T-cell (primary cell): ENCODE measurements at regions not wholly inside any gene's neighbourhood (a gene's known extent, or its start where the extent isn't known, plus 50 kb on each side); places are given as distances from the start of the nearest gene placed in this dataset.

Experiments used
- ATAC-seq, 4 experiments: fragments of 200-7000 bp in 3 of 4; fragments of 150-1000 bp in 1 of 4; cut with Tn5 transposase; replicated peaks in 1 of 4; 1 replicate in 3 of 4; 2 replicates in 1 of 4; pipeline ENCODE4 v1.10.0; 2021; ENCODE audit warnings: moderate library complexity in 3 of 4, mild to moderate bottlenecking in 2 of 4, moderate number of reproducible peaks in 1 of 4
- CTCF ChIA-PET, 2 donors: fragments of 300-600 bp; sonication (Branson Sonifier 250); formaldehyde crosslinking; loops; one replicate each; lab custom pipeline; 2022; ENCODE audit warnings: antibody characterized with exemption in 2 of 2; lab: Charles Lee
- POLR2A ChIA-PET, 2 donors: fragments of 300-600 bp; sonication (Branson Sonifier 250); formaldehyde crosslinking; loops; one replicate each; lab custom pipeline; 2022; ENCODE audit warnings: antibody characterized with exemption in 2 of 2; lab: Charles Lee
- DNase-seq, 35 experiments: peaks; one replicate each; pipeline versions ENCODE4 v3.0.0 to v3.0.0-alpha.2; 2013 to 2023
- H3K27ac ChIP-seq: one replicate; pipeline ENCODE4 v1.5.1; 2013; ENCODE audit warnings: low read length
- H3K27me3 ChIP-seq, 2 experiments: replicated peaks in 1 of 2; 1 replicate in 1 of 2; 2 replicates in 1 of 2; pipeline versions ENCODE4 v1.6.1 to v1.7.0; 2013; ENCODE audit warnings: low read length in 1 of 2, mixed read lengths in 1 of 2; ENCODE audit not compliant: control insufficient read depth in 2 of 2, insufficient read depth in 2 of 2; ENCODE audit errors: extremely low read depth in 1 of 2
- H3K36me3 ChIP-seq, 2 donors: 1 replicate in 1 of 2; 2 replicates in 1 of 2; pipeline versions ENCODE4 v1.6.1 to v1.7.0; 2013; ENCODE audit warnings: low read length in 1 of 2; ENCODE audit not compliant: control insufficient read depth in 2 of 2, insufficient read depth in 1 of 2; ENCODE audit errors: extremely low read depth in 1 of 2
- H3K4me1 ChIP-seq, 2 experiments: 1 replicate in 1 of 2; 2 replicates in 1 of 2; pipeline versions ENCODE4 v1.6.1 to v1.7.0; 2013; ENCODE audit warnings: low read length in 2 of 2, mixed read lengths in 1 of 2; ENCODE audit not compliant: insufficient read depth in 2 of 2, control insufficient read depth in 1 of 2; ENCODE audit errors: extremely low read depth in 1 of 2
- H3K4me3 ChIP-seq, 2 donors: 1 replicate in 1 of 2; 2 replicates in 1 of 2; pipeline versions ENCODE4 v1.5.1 to v1.7.0; 2013; ENCODE audit warnings: mild to moderate bottlenecking in 2 of 2, low read length in 1 of 2, moderate library complexity in 1 of 2; ENCODE audit not compliant: control insufficient read depth in 1 of 2; ENCODE audit errors: extremely low read depth in 1 of 2
- H3K9me3 ChIP-seq: 2 replicates; pipeline ENCODE4 v1.7.0; 2013
- H3K27ac Mint-ChIP-seq, 2 donors: one replicate each; pipeline ENCODE4 v1.8.0; 2020 to 2021; ENCODE audit warnings: mild to moderate bottlenecking in 2 of 2, mixed read lengths in 2 of 2
- H3K27me3 Mint-ChIP-seq, 2 donors: one replicate each; pipeline ENCODE4 v1.8.0; 2021 to 2022; ENCODE audit warnings: mixed read lengths in 2 of 2
- H3K36me3 Mint-ChIP-seq: one replicate; pipeline ENCODE4 v1.8.0; 2021; ENCODE audit warnings: mixed read lengths
- H3K4me1 Mint-ChIP-seq, 3 donors: one replicate each; pipeline ENCODE4 v1.8.0; 2020 to 2022; ENCODE audit warnings: mixed read lengths in 3 of 3, mild to moderate bottlenecking in 1 of 3
- H3K4me3 Mint-ChIP-seq, 3 donors: one replicate each; pipeline ENCODE4 v1.8.0; 2020 to 2022; ENCODE audit warnings: mild to moderate bottlenecking in 3 of 3, mixed read lengths in 3 of 3, moderate library complexity in 3 of 3
- H3K9me3 Mint-ChIP-seq, 3 donors: one replicate each; pipeline ENCODE4 v1.8.0; 2020 to 2022; ENCODE audit warnings: mixed read lengths in 3 of 3
- WGBS: methylation state at CpG from one replicate; pipeline ENCODE4 v1.1.5; 2013; ENCODE audit warnings: missing lambda C conversion rate; ENCODE audit not compliant: insufficient coverage; 5-methylcytosine and 5-hydroxymethylcytosine counted together

GRCh38 chr16:5196204-5196603, 98.6 kb upstream of the EEF2KMT start:
- peaks cover 0 to 8% of the 10 kb centered on the region in 2 experiments for H3K27me3 ChIP-seq
- Mint-ChIP-seq H3K4me3 (no peak overlapping the region), H3K9me3 (no peaks in the 10 kb centered on the region), H3K27me3 (peaks cover 9 to 18% of the 10 kb centered on the region in 2 donors), H3K36me3 (no peaks in the 10 kb centered on the region), H3K27ac (no peak overlapping the region), H3K4me1 (no peaks in the 10 kb centered on the region)
- DNase-seq (no peak), ATAC-seq (no peak)
- H3K4me3 ChIP-seq, result no peak overlapping the region
- no peaks in the 10 kb centered on the region for H3K9me3 ChIP-seq
- H3K27ac ChIP-seq, result no peak overlapping the region
- no peaks in the 10 kb centered on the region for H3K4me1 ChIP-seq
- CTCF ChIA-PET, result no interaction called here
- POLR2A ChIA-PET, result no interaction called here
- no peaks in the 10 kb centered on the region for H3K36me3 ChIP-seq
- WGBS, result 80% methylated on average over 1 of the region's 3 CpGs

DNA sequence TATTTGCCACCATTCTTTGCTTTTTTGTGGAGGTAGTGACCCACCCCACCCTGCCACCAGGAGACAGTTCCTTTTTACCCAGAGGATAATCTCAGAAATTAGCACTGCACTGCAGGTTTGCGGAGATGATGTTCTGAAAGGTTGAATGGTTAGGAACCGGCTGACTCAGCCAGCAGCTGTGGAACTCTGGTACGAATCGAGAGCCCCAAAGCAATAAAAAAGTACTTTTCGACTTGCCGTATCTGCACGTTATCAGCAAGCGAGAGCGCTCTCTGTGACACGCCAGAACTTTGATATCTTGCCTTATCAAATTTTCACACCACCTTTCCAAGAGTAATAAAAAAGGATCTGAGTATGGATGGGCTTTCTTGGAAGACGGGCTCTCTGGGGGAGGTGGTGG, 96.3 kb upstream of the EEF2KMT start:
- Histone ChIP-seq H3K27me3 (peaks cover 0 to 14% of the 10 kb centered on the region in 2 experiments), H3K9me3 (no peaks in the 10 kb centered on the region), H3K4me1 (no peaks in the 10 kb centered on the region), H3K36me3 (no peaks in the 10 kb centered on the region), H3K4me3 (no peak overlapping the region), H3K27ac (no peak overlapping the region)
- Mint-ChIP-seq H3K9me3 (no peaks in the 10 kb centered on the region), H3K4me3 (no peak overlapping the region), H3K36me3 (no peaks in the 10 kb centered on the region), H3K27me3 (peaks cover 9 to 18% of the 10 kb centered on the region in 2 donors), H3K27ac (no peak overlapping the region), H3K4me1 (no peaks in the 10 kb centered on the region)
- CTCF ChIA-PET, result no interaction called here
- 79% methylated on average over 2 of the region's 11 CpGs for WGBS
- POLR2A ChIA-PET, result no interaction called here
- no peak for ATAC-seq
- DNase-seq, result no peak

DNA sequence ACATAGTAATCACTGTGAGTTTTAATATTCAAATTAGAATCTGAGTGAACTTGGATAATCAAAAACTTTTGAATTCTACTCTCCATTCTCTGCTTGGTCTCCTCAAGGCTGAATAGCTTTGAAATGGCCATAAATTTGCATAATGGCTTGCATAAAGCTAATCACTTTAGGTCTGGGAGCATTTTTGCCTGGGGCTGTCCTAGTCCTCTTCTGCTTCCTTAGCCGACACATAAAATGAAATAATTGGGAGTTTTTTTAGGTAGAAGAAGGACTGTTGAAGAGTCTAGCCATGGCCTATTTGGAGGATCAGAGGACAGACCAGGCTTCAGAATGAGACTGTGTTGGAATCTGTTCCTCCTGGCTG, 91.4 kb upstream of the EEF2KMT start:
- WGBS, result no CpG with 5 or more reads among the region's 1 CpG
- POLR2A ChIA-PET, result no interaction called here
- Histone ChIP-seq H3K4me1 (no peaks in the 10 kb centered on the region), H3K36me3 (no peaks in the 10 kb centered on the region), H3K4me3 (no peak overlapping the region), H3K27ac (no peak overlapping the region), H3K27me3 (peaks cover 0 to 6% of the 10 kb centered on the region in 2 experiments), H3K9me3 (no peaks in the 10 kb centered on the region)
- H3K4me3 Mint-ChIP-seq, result no peak overlapping the region
- H3K4me1 Mint-ChIP-seq, result no peaks in the 10 kb centered on the region
- DNase-seq (no peak), ATAC-seq (no peak)
- H3K9me3 Mint-ChIP-seq, result no peaks in the 10 kb centered on the region
- no peak overlapping the region for H3K27ac Mint-ChIP-seq
- peaks cover under 1 to 6% of the 10 kb centered on the region in 2 donors for H3K27me3 Mint-ChIP-seq
- H3K36me3 Mint-ChIP-seq, result no peaks in the 10 kb centered on the region
- CTCF ChIA-PET, result no interaction called here

- WGBS, result 46% methylated on average over 2 of the region's 10 CpGs
These were observed 90.9 kb upstream of the EEF2KMT start for GRCh38 chr16:5188318-5188988.

GRCh38 chr16:5187402-5187952, 89.9 kb upstream of the EEF2KMT start:
- H3K36me3 ChIP-seq, result no peaks in the 10 kb centered on the region
- H3K4me1 Mint-ChIP-seq, result no peaks in the 10 kb centered on the region
- H3K9me3 Mint-ChIP-seq, result no peaks in the 10 kb centered on the region
- H3K4me3 Mint-ChIP-seq, result no peak overlapping the region
- H3K4me3 ChIP-seq, result no peak overlapping the region
- DNase-seq (no peak), ATAC-seq (no peak)
- no peaks in the 10 kb centered on the region for H3K36me3 Mint-ChIP-seq
- peaks cover 0 to 1% of the 10 kb centered on the region in 2 donors for H3K27me3 Mint-ChIP-seq
- no peaks in the 10 kb centered on the region for H3K4me1 ChIP-seq
- WGBS, result 94% methylated on average over 7 of the region's 14 CpGs
- no peaks in the 10 kb centered on the region for H3K9me3 ChIP-seq
- POLR2A ChIA-PET, result no interaction called here
- no peak overlapping the region for H3K27ac ChIP-seq
- peaks cover 0 to 6% of the 10 kb centered on the region in 2 experiments for H3K27me3 ChIP-seq
- H3K27ac Mint-ChIP-seq, result no peak overlapping the region
- CTCF ChIA-PET, result no interaction called here

More at GRCh38 chr16:5188318-5188988, 90.9 kb upstream of the EEF2KMT start:
- Mint-ChIP-seq H3K27ac (no peak overlapping the region), H3K36me3 (no peaks in the 10 kb centered on the region), H3K27me3 (peaks cover 0 to 5% of the 10 kb centered on the region in 2 donors), H3K4me3 (no peak overlapping the region), H3K9me3 (no peaks in the 10 kb centered on the region), H3K4me1 (no peaks in the 10 kb centered on the region)
- Histone ChIP-seq H3K27ac (no peak overlapping the region), H3K36me3 (no peaks in the 10 kb centered on the region), H3K4me1 (no peaks in the 10 kb centered on the region), H3K4me3 (no peak overlapping the region), H3K27me3 (peaks cover 0 to 6% of the 10 kb centered on the region in 2 experiments), H3K9me3 (no peaks in the 10 kb centered on the region)
- ATAC-seq, result no peak
- no peak for DNase-seq
- CTCF ChIA-PET, result no interaction called here
- POLR2A ChIA-PET, result no interaction called here

GRCh38 chr16:5186381-5186903, 88.8 kb upstream of the EEF2KMT start:
- CTCF ChIA-PET, result no interaction called here
- no peaks in the 10 kb centered on the region for H3K36me3 Mint-ChIP-seq
- no peak for DNase-seq
- 94% methylated on average over 34 of the region's 34 CpGs for WGBS
- H3K4me3 Mint-ChIP-seq, result no peak overlapping the region
- H3K27me3 Mint-ChIP-seq, result no peaks in the 10 kb centered on the region
- Histone ChIP-seq H3K4me3 (no peak overlapping the region), H3K27ac (no peak overlapping the region), H3K27me3 (peaks cover 0 to 6% of the 10 kb centered on the region in 2 experiments), H3K4me1 (no peaks in the 10 kb centered on the region), H3K36me3 (no peaks in the 10 kb centered on the region), H3K9me3 (no peaks in the 10 kb centered on the region)
- H3K9me3 Mint-ChIP-seq, result no peaks in the 10 kb centered on the region
- H3K4me1 Mint-ChIP-seq, result no peaks in the 10 kb centered on the region
- H3K27ac Mint-ChIP-seq, result no peak overlapping the region
- ATAC-seq, result no peak
- POLR2A ChIA-PET, result no interaction called here
